Lower lobe of right lung (tissue), 2 donors: ENCODE measurements at regions not wholly inside any gene's neighbourhood (a gene's known extent, or its start where the extent isn't known, plus 50 kb on each side); places are given as distances from the start of the nearest gene placed in this dataset.

Experiments used
- ATAC-seq, 2 donors: fragments of 200-7000 bp; cut with Tn5 transposase; one replicate each; pipeline ENCODE4 v1.9.1; 2020 to 2022; ENCODE audit warnings: mild to moderate bottlenecking in 2 of 2, moderate library complexity in 2 of 2
- DNase-seq: peaks from one replicate; pipeline ENCODE4 v3.0.0-alpha.2; 2020
- H3K27ac ChIP-seq: fragments of 200-600 bp; one replicate; pipeline ENCODE4 v1.8.0; 2022
- H3K27me3 ChIP-seq: fragments of 200-600 bp; one replicate; pipeline ENCODE4 v1.8.0; 2022; ENCODE audit warnings: low read depth
- H3K36me3 ChIP-seq: fragments of 200-600 bp; one replicate; pipeline ENCODE4 v1.8.0; 2022; ENCODE audit warnings: mild to moderate bottlenecking
- H3K4me1 ChIP-seq: fragments of 200-600 bp; one replicate; pipeline ENCODE4 v1.8.0; 2022
- H3K4me3 ChIP-seq: fragments of 200-600 bp; one replicate; pipeline ENCODE4 v1.8.0; 2022; ENCODE audit warnings: mild to moderate bottlenecking
- H3K9me3 ChIP-seq: fragments of 200-600 bp; one replicate; pipeline ENCODE4 v1.8.0; 2022
- CTCF ChIP-seq: fragments of 200-600 bp; IDR thresholded peaks from one replicate; pipeline ENCODE4 v1.8.0; 2022; ENCODE audit warnings: antibody characterized with exemption, mild to moderate bottlenecking
- intact Hi-C: fragments of 100-400 bp; cut with DNase I; formaldehyde crosslinking; loops from one replicate; pipeline ENCODE4 v1.11.0; 2022
- donor health status: DM: no; HTN: yes; CAD: no; lungs with severe emphysema.

- Histone ChIP-seq H3K4me3 (no peak overlapping the region), H3K4me1 (no peaks in the 10 kb centered on the region), H3K27ac (no peak overlapping the region), H3K9me3 (no peaks in the 10 kb centered on the region), H3K36me3 (no peaks in the 10 kb centered on the region), H3K27me3 (no peaks in the 10 kb centered on the region)
- ATAC-seq (no peak), DNase-seq (no peak)
- intact Hi-C loops, result no loop called here
- no peak for TF ChIP-seq CTCF
Observed at GRCh38 chr16:5193861-5194260, 96.3 kb upstream of the EEF2KMT start.

GRCh38 chr16:5188989-5189352 is 91.4 kb upstream of the EEF2KMT start:
- DNase-seq, result no peak
- Histone ChIP-seq H3K36me3 (no peaks in the 10 kb centered on the region), H3K27ac (no peak overlapping the region), H3K27me3 (no peaks in the 10 kb centered on the region), H3K4me3 (no peak overlapping the region), H3K4me1 (no peaks in the 10 kb centered on the region), H3K9me3 (no peaks in the 10 kb centered on the region)
- intact Hi-C loops, result no loop called here
- no peak for ATAC-seq
- TF ChIP-seq CTCF, result no peak

GRCh38 chr16:5188318-5188988 is 90.9 kb upstream of the EEF2KMT start:
- H3K4me1 ChIP-seq, result no peaks in the 10 kb centered on the region
- ATAC-seq, result no peak
- H3K27ac ChIP-seq, result no peak overlapping the region
- H3K36me3 ChIP-seq, result no peaks in the 10 kb centered on the region
- H3K9me3 ChIP-seq, result no peaks in the 10 kb centered on the region
- H3K4me3 ChIP-seq, result no peak overlapping the region
- no peaks in the 10 kb centered on the region for H3K27me3 ChIP-seq
- TF ChIP-seq CTCF, result no peak
- intact Hi-C loops, result no loop called here
- no peak for DNase-seq

GRCh38 chr16:5187402-5187952 is 89.9 kb upstream of the EEF2KMT start:
- Histone ChIP-seq H3K36me3 (no peaks in the 10 kb centered on the region), H3K9me3 (no peaks in the 10 kb centered on the region), H3K4me1 (no peaks in the 10 kb centered on the region), H3K27me3 (no peaks in the 10 kb centered on the region), H3K27ac (no peak overlapping the region), H3K4me3 (no peak overlapping the region)
- no peak for TF ChIP-seq CTCF
- intact Hi-C loops, result no loop called here
- DNase-seq (no peak), ATAC-seq (no peak)

GRCh38 chr16:5186381-5186903 is 88.8 kb upstream of the EEF2KMT start:
- DNase-seq (no peak), ATAC-seq (no peak)
- Histone ChIP-seq H3K4me1 (no peaks in the 10 kb centered on the region), H3K27me3 (no peaks in the 10 kb centered on the region), H3K27ac (no peak overlapping the region), H3K4me3 (no peak overlapping the region), H3K36me3 (no peaks in the 10 kb centered on the region), H3K9me3 (no peaks in the 10 kb centered on the region)
- intact Hi-C loops, result no loop called here
- no peak for TF ChIP-seq CTCF
